CD4-positive, alpha-beta T cell (primary cell): ENCODE measurements at regions not wholly inside any gene's neighbourhood (a gene's known extent, or its start where the extent isn't known, plus 50 kb on each side); places are given as distances from the start of the nearest gene placed in this dataset.

Experiments
- ATAC-seq: fragments of 200-7000 bp; cut with Tn5 transposase; one replicate; pipeline ENCODE4 v1.10.0; 2022; ENCODE audit warnings: mild to moderate bottlenecking; ENCODE audit not compliant: poor library complexity
- CTCF ChIA-PET: fragments of 350-600 bp; sonication (Branson Sonifier 250); formaldehyde crosslinking; loops from one replicate; lab custom pipeline; 2021; ENCODE audit warnings: antibody characterized with exemption, inconsistent platforms; lab: Charles Lee
- POLR2A ChIA-PET: fragments of 350-600 bp; sonication (Branson Sonifier 250); formaldehyde crosslinking; loops from one replicate; lab custom pipeline; 2021; ENCODE audit warnings: antibody characterized with exemption, inconsistent platforms; lab: Charles Lee
- DNase-seq, 14 experiments: peaks; one replicate each; pipeline ENCODE4 v3.0.0-alpha.2; 2013 to 2020; ENCODE audit warnings: mixed read lengths in 2 of 14
- H3K27ac ChIP-seq, 2 donors: one replicate each; pipeline versions ENCODE4 v1.5.1 to v1.7.0; 2013; ENCODE audit warnings: low read length in 2 of 2, low read depth in 1 of 2, mild to moderate bottlenecking in 1 of 2
- H3K27me3 ChIP-seq, 2 experiments: 1 replicate in 1 of 2; 2 replicates in 1 of 2; pipeline versions ENCODE4 v1.6.1 to v1.7.0; 2013; ENCODE audit warnings: low read length in 2 of 2, control low read depth in 1 of 2, mild to moderate bottlenecking in 1 of 2, moderate library complexity in 1 of 2; ENCODE audit not compliant: insufficient read depth in 2 of 2, control insufficient read depth in 1 of 2
- H3K36me3 ChIP-seq: one replicate; pipeline ENCODE4 v1.6.1; 2013; ENCODE audit warnings: low read length, control low read depth; ENCODE audit not compliant: insufficient read depth
- H3K4me1 ChIP-seq: one replicate; pipeline ENCODE4 v1.6.1; 2013; ENCODE audit warnings: low read length, control low read depth; ENCODE audit not compliant: insufficient read depth
- H3K4me3 ChIP-seq: one replicate; pipeline ENCODE4 v1.5.1; 2013; ENCODE audit warnings: mild to moderate bottlenecking, low read length, moderate library complexity
- H3K9me3 ChIP-seq, 2 experiments: 1 replicate in 1 of 2; 2 replicates in 1 of 2; pipeline versions ENCODE4 v1.6.1 to v1.7.0; 2013; ENCODE audit warnings: low read length in 2 of 2, mild to moderate bottlenecking in 2 of 2, control low read depth in 1 of 2, moderate library complexity in 1 of 2; ENCODE audit not compliant: control insufficient read depth in 1 of 2, insufficient read depth in 1 of 2
- H3K27ac Mint-ChIP-seq: one replicate; pipeline ENCODE4 v1.8.0; 2020; ENCODE audit warnings: mixed read lengths
- H3K27me3 Mint-ChIP-seq: one replicate; pipeline ENCODE4 v1.8.0; 2021; ENCODE audit warnings: mixed read lengths
- H3K36me3 Mint-ChIP-seq: one replicate; pipeline ENCODE4 v1.8.0; 2021; ENCODE audit warnings: low read depth, mixed read lengths
- H3K4me1 Mint-ChIP-seq: one replicate; pipeline ENCODE4 v1.8.0; 2021; ENCODE audit warnings: low read depth, mixed read lengths
- H3K4me3 Mint-ChIP-seq: one replicate; pipeline ENCODE4 v1.8.0; 2020; ENCODE audit warnings: mild to moderate bottlenecking, mixed read lengths
- H3K9me3 Mint-ChIP-seq: one replicate; pipeline ENCODE4 v1.8.0; 2020; ENCODE audit warnings: mixed read lengths
- intact Hi-C, 2 experiments: fragments of 100-400 bp; cut with DNase I in 1 of 2; cut with micrococcal nuclease in 1 of 2; formaldehyde crosslinking; loops; one replicate each; pipeline versions ENCODE4 v1.15.1 to v1.9.0; 2023 to 2025; cut with DNase I, micrococcal nuclease
- TF ChIP-seq, protein P1 (sequence below): fragments of 200-600 bp; IDR thresholded peaks from one replicate; pipeline ENCODE4 v1.8.0; 2022; ENCODE audit warnings: antibody characterized with exemption, mild to moderate bottlenecking

GRCh38 chr5:105789246-105789645 lies 1881.5 kb downstream of the EFNA5 start:
- ChIA-PET CTCF (no interaction called here), POLR2A (no interaction called here)
- Mint-ChIP-seq H3K4me1 (no peaks in the 10 kb centered on the region), H3K27me3 (no peaks in the 10 kb centered on the region), H3K27ac (no peak overlapping the region), H3K36me3 (no peaks in the 10 kb centered on the region), H3K4me3 (no peak overlapping the region), H3K9me3 (peaks cover 2% of the 10 kb centered on the region)
- ATAC-seq = no peak
- no peaks in the 10 kb centered on the region for H3K4me1 ChIP-seq
- H3K27ac ChIP-seq = no peak overlapping the region
- H3K27me3 ChIP-seq = no peaks in the 10 kb centered on the region
- TF ChIP-seq, protein P1, sequence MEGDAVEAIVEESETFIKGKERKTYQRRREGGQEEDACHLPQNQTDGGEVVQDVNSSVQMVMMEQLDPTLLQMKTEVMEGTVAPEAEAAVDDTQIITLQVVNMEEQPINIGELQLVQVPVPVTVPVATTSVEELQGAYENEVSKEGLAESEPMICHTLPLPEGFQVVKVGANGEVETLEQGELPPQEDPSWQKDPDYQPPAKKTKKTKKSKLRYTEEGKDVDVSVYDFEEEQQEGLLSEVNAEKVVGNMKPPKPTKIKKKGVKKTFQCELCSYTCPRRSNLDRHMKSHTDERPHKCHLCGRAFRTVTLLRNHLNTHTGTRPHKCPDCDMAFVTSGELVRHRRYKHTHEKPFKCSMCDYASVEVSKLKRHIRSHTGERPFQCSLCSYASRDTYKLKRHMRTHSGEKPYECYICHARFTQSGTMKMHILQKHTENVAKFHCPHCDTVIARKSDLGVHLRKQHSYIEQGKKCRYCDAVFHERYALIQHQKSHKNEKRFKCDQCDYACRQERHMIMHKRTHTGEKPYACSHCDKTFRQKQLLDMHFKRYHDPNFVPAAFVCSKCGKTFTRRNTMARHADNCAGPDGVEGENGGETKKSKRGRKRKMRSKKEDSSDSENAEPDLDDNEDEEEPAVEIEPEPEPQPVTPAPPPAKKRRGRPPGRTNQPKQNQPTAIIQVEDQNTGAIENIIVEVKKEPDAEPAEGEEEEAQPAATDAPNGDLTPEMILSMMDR = no peak
- no peaks in the 10 kb centered on the region for H3K9me3 ChIP-seq
- H3K36me3 ChIP-seq = no peaks in the 10 kb centered on the region
- DNase-seq = no peak
- intact Hi-C loops = no loop called here
- H3K4me3 ChIP-seq = no peak overlapping the region

- Mint-ChIP-seq H3K4me3 (no peak overlapping the region), H3K9me3 (no peaks in the 10 kb centered on the region), H3K27me3 (no peaks in the 10 kb centered on the region), H3K36me3 (no peaks in the 10 kb centered on the region), H3K4me1 (no peaks in the 10 kb centered on the region), H3K27ac (no peak overlapping the region)
- Histone ChIP-seq H3K4me1 (no peaks in the 10 kb centered on the region), H3K36me3 (no peaks in the 10 kb centered on the region), H3K4me3 (no peak overlapping the region), H3K9me3 (peaks cover 0 to 3% of the 10 kb centered on the region in 2 experiments), H3K27me3 (no peaks in the 10 kb centered on the region), H3K27ac (no peak overlapping the region)
- TF ChIP-seq, protein P1 = no peak
- DNase-seq (no peak), ATAC-seq (no peak)
- ChIA-PET CTCF (no interaction called here), POLR2A (no interaction called here)
- intact Hi-C loops = no loop called here
Observed at GRCh38 chr5:105783811-105784210, 1886.9 kb downstream of the EFNA5 start.

- ATAC-seq (no peak), DNase-seq (no peak)
- ChIA-PET CTCF (interaction anchor here (0.7 kb wide), 1 partner anchor 35 kb away, joined by 3 read pairs; no protein-coding TSS in a partner anchor), POLR2A (no interaction called here)
- Histone ChIP-seq H3K4me3 (no peak overlapping the region), H3K27me3 (no peaks in the 10 kb centered on the region), H3K27ac (no peak overlapping the region), H3K36me3 (no peaks in the 10 kb centered on the region), H3K9me3 (peaks cover 0 to 3% of the 10 kb centered on the region in 2 experiments), H3K4me1 (no peaks in the 10 kb centered on the region)
- Mint-ChIP-seq H3K36me3 (no peaks in the 10 kb centered on the region), H3K4me3 (no peak overlapping the region), H3K27me3 (no peaks in the 10 kb centered on the region), H3K27ac (no peak overlapping the region), H3K4me1 (no peaks in the 10 kb centered on the region), H3K9me3 (no peaks in the 10 kb centered on the region)
- TF ChIP-seq, protein P1 = no peak
- intact Hi-C loops = no loop called here
Observed at GRCh38 chr5:105782501-105782900, 1888.2 kb downstream of the EFNA5 start.
